Skeletal muscle cell (primary cell): ENCODE measurements at regions not wholly inside any gene's neighbourhood (a gene's known extent, or its start where the extent isn't known, plus 50 kb on each side); places are given as distances from the start of the nearest gene placed in this dataset.

Experiments
- DNase-seq: peaks from one replicate; pipeline ENCODE4 v3.0.0-alpha.2; 2010; ENCODE audit warnings: low read depth
- H3K4me3 ChIP-seq: 2 replicates; pipeline ENCODE4 v1.5.1; 2011; ENCODE audit warnings: low read depth, mild to moderate bottlenecking, control low read depth, low read length, moderate library complexity

- DNase-seq, result no peak
- no peak overlapping the region for H3K4me3 ChIP-seq
Observed at GRCh38 chr2:104023765-104024164, 830.1 kb upstream of the POU3F3 start.

- DNase-seq, result no peak
- no peak overlapping the region for H3K4me3 ChIP-seq
Observed at GRCh38 chr2:104025295-104025694, 828.6 kb upstream of the POU3F3 start.

- H3K4me3 ChIP-seq, result no peak overlapping the region
Observed at GRCh38 chr2:104026725-104027124, 827.2 kb upstream of the POU3F3 start.

GRCh38 chr2:104027321-104027720 lies 826.6 kb upstream of the POU3F3 start:
- DNase-seq, result no peak
- no peak overlapping the region for H3K4me3 ChIP-seq

More at GRCh38 chr2:104026725-104027124, 827.2 kb upstream of the POU3F3 start:
- DNase-seq, result no peak

- no peak for DNase-seq
- no peak overlapping the region for H3K4me3 ChIP-seq
Observed at GRCh38 chr2:104028061-104028460, 825.9 kb upstream of the POU3F3 start.

GRCh38 chr2:104033399-104033798 lies 820.5 kb upstream of the POU3F3 start:
- DNase-seq, result no peak

DNA sequence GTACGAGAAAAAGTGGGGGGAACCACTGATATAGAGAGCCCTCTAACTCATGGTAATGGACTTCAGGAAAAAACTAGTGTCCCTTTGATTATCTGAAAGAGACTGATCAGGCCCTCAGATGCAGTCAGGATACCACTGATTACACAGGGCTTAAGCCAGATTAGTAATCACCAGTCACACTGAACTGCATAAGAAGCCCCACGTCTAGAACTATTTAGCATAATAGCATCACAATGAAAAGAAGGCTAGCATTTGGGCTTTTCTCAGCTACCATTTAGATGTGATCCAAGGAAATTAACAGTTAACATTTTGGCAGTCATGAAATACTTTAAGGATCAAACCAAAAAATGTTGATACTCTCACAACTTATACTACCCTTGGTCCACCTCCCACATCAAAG lies 813.1 kb upstream of the POU3F3 start:
- DNase-seq, result no peak
- H3K4me3 ChIP-seq, result no peak overlapping the region

More at GRCh38 chr2:104033399-104033798, 820.5 kb upstream of the POU3F3 start:
- no peak overlapping the region for H3K4me3 ChIP-seq

DNA sequence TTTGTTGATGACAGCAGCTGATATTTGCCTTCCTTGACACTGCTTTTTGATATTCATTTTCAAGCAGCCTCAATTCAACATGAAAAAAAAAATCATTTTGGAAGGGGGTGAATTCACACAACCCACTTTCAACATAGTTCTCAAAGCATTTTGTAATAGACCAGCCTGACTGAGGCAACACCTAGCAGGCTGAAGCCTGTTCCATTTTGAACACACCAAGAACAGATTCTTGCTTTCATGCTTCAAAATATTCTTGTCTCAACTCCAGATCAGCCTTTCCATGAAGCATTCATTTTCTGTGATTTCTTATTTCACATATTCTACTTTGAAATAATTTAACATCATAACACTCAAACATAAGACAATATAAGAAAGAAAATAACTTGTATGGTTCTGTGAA lies 812.6 kb upstream of the POU3F3 start:
- no peak overlapping the region for H3K4me3 ChIP-seq
- DNase-seq, result no peak

DNA sequence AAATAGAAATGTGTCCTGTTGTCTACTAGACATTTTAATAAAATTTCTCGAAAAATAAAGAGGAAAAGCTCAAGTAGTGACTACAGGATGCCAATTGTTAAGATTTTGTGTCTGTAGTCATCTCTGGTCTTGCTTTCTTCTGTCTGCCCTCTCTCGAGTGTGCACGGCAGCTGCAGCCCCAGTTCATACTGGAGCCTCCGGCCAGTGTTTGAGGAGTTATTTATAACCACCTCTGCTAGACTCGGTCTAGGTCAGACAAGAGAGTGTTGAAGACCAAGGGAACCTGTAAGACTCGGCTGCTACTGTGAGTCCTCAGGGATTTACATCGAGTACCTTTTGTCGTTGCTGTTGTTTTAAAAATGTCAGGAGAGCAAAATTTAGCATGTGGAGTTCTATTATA lies 810.1 kb upstream of the POU3F3 start:
- no peak overlapping the region for H3K4me3 ChIP-seq
- no peak for DNase-seq

- DNase-seq, result no peak
- no peak overlapping the region for H3K4me3 ChIP-seq
Observed at GRCh38 chr2:104045071-104045470, 808.8 kb upstream of the POU3F3 start.

DNA sequence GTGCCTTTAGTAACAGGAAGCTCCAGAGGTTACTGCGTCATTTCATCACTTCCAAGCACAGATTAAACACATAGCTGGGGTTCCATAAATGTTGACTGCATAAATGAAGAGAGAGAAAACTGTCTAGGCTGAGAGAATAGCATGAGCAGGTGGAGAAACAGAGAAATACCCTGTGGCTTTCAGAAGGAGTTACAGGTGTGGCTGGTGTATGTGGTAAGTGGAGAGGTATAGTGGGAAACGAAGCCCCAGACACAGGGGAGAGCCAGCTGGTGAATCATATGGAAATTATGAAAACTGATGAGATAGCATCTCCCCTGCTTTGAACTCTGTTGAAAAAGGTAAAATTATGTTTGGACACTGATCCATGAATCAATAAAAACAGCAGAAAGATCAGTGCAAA lies 807.4 kb upstream of the POU3F3 start:
- DNase-seq, result no peak
- no peak overlapping the region for H3K4me3 ChIP-seq

- DNase-seq, result no peak
- H3K4me3 ChIP-seq, result no peak overlapping the region
Observed at GRCh38 chr2:104047516-104047915, 806.4 kb upstream of the POU3F3 start.

- no peak for DNase-seq
- H3K4me3 ChIP-seq, result no peak overlapping the region
Observed at GRCh38 chr2:104049438-104049837, 804.5 kb upstream of the POU3F3 start.

GRCh38 chr2:104049981-104050380 lies 803.9 kb upstream of the POU3F3 start:
- H3K4me3 ChIP-seq, result no peak overlapping the region
- DNase-seq, result no peak

DNA sequence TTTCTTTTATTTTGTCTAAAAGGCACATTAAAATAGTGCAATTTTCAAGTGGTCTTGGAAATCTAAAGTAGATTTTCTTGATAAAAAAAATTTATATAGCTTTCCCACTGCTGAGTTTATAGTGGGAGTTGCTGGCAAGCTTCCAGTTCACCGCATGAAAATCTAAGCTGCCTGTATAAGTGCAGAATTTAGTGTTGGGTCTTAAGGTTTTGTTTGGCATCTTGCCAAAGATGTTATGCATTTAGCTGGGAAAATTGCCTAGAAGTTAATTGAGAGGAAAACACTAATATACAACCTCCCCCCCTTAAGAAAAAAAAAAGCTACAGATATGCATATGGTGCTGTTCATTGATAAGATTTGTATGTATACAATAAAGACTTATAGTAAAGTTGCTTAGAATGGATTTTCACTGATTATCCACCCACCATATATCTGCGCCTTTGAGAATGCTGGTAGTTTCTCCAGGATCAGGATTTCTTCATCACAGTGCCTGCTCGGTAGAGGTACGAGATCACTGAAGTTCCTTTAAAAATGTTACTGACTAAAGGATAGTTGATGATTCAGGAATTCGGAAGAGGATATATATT lies 803.2 kb upstream of the POU3F3 start:
- no peak for DNase-seq
- no peak overlapping the region for H3K4me3 ChIP-seq

DNA sequence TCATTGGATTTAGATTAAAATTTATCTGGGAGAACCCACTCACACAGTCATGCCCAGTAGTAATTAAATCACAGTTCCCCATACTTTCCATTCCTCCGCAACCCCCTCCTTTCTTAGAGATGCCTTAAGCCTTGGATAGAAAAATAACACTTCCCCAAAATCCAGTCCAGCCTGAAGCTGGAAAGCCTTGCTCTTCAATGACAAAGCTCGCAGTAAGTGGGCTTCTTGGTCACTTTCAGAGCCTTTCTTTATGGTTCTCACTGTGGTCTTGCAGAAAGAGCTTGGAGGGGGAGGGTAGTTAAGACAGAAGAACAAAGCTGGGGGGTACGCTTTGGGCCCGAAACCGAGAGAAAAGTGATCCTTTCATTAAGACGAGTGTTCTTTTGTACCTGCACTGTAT lies 802.1 kb upstream of the POU3F3 start:
- no peak overlapping the region for H3K4me3 ChIP-seq
- no peak for DNase-seq

DNA sequence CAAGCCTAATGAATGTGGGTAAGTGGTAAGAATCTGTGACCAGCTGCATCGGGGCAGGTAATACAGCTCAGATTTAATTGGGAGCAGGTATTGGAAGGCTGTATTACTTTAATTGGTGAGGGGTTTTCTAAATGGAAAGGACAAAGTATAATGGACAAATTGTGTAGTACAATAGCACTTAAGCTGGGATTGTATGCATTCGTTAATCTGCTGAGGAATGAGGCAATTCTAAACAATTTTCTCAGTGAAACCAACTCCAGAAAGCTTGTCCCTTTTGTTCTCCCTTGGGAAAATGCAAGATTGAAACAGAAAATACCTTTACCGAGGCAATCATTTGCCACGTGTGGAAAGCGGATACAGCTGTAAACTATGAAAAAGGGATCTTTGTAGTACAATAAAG lies 801.6 kb upstream of the POU3F3 start:
- DNase-seq, result no peak
- no peak overlapping the region for H3K4me3 ChIP-seq

GRCh38 chr2:104056451-104056850 lies 797.5 kb upstream of the POU3F3 start:
- no peak for DNase-seq
- no peak overlapping the region for H3K4me3 ChIP-seq

DNA sequence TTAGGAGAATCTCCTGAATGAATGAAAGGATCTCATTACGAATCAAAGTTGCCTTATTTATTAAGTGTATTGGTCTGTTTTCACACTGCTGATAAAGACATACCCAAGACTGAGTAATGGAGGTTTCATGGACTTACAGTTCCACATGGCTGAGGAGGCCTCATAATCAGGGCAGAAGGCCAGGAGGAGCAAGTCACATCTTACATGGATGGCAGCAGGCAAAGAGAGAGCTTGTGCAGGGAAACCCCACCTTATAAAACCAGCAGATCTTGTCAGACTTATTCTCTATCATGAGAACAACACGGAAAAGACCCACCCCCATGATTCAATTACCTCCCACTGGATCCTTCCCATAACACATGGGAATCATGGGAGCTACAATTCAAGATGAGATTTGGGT lies 785.2 kb upstream of the POU3F3 start:
- H3K4me3 ChIP-seq, result no peak overlapping the region
- no peak for DNase-seq

GRCh38 chr2:104077573-104077972 lies 776.3 kb upstream of the POU3F3 start:
- DNase-seq, result no peak
- no peak overlapping the region for H3K4me3 ChIP-seq

GRCh38 chr2:104078431-104079157 lies 775.3 kb upstream of the POU3F3 start:
- DNase-seq, result no peak
- H3K4me3 ChIP-seq, result no peak overlapping the region
